Epithelial cell of esophagus (primary cell): ENCODE measurements at regions not wholly inside any gene's neighbourhood (a gene's known extent, or its start where the extent isn't known, plus 50 kb on each side); places are given as distances from the start of the nearest gene placed in this dataset.
A peak's percentile ranks its signal among the peaks of the same experiment; 100 is the strongest.

Experiments
- DNase-seq: peaks from one replicate; pipeline ENCODE4 v3.0.0; 2010; ENCODE audit warnings: low read depth
- H3K4me3 ChIP-seq: 2 replicates; pipeline ENCODE4 v1.5.1; 2011; ENCODE audit warnings: mild to moderate bottlenecking, low read length, control low read depth
- TF ChIP-seq, protein P1 (sequence below): IDR thresholded peaks from 2 replicates; pipeline ENCODE4 v1.5.1; 2011; ENCODE audit warnings: low read depth, mild to moderate bottlenecking, low read length, control low read depth, inconsistent platforms; ENCODE audit not compliant: insufficient read depth; ENCODE audit errors: missing control alignments

- peak; percentile 73 for DNase-seq
- TF ChIP-seq, protein P1, sequence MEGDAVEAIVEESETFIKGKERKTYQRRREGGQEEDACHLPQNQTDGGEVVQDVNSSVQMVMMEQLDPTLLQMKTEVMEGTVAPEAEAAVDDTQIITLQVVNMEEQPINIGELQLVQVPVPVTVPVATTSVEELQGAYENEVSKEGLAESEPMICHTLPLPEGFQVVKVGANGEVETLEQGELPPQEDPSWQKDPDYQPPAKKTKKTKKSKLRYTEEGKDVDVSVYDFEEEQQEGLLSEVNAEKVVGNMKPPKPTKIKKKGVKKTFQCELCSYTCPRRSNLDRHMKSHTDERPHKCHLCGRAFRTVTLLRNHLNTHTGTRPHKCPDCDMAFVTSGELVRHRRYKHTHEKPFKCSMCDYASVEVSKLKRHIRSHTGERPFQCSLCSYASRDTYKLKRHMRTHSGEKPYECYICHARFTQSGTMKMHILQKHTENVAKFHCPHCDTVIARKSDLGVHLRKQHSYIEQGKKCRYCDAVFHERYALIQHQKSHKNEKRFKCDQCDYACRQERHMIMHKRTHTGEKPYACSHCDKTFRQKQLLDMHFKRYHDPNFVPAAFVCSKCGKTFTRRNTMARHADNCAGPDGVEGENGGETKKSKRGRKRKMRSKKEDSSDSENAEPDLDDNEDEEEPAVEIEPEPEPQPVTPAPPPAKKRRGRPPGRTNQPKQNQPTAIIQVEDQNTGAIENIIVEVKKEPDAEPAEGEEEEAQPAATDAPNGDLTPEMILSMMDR = peak; percentile 71
- no peak overlapping the region for H3K4me3 ChIP-seq
Measured at GRCh38 chr12:28963554-28963953, 185.5 kb upstream of the FAR2 start.

DNA sequence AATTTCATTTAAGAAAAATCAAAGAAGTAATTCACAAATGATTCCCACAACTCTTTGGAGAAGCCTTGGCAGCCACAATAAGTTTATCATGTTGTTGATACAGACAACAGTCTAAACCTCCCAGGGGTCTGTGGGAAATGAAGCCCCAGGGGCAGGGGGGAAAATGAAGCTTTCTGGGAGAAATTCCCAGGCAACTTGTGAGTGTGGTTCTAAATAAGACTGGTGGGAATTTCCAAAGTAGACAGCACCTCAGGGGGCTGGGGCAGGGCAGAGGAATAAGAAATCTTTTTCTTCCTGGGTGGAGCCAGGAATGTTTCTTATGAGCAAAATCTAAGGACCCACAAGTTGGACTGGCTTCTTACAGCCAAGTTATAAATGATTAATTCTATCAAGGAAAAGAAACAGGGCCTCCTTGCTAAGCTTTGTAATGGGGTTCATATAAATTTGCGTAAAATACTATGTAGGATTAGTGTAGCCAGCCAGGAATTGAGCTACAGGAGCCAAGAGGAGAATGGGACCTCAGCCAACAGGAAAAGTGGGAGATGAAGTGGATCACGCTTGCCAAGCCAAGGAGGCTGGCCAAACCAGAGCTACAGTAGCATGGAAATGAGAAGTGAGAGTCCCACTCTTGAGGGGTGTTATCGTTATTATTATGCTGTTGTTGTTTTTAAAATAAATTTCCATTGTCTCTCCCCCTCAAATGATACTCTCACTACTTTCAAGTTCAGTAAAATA, 182.9 kb upstream of the FAR2 start:
- no peak overlapping the region for H3K4me3 ChIP-seq
- peak; percentile 19 for DNase-seq
- TF ChIP-seq, protein P1 = no peak

DNA sequence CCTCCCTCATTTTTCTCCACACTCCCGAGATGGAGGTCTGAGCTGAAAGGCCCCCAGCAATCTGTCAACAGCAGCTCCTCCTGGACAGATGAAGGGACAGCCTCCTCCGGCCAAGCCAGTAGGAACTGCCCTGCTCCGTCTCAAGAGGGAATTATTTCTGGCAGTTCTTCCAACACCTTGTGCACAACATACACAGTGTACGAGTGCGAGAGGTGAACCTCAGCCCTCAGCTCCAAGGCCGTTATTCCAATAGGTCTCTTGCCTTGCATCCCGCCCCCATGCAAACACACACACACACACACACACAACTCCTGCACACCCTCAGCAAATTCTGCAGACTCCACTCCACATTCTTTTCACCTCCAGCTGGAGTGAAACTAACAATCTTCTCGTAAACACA, 181.7 kb upstream of the FAR2 start:
- no peak overlapping the region for H3K4me3 ChIP-seq
- TF ChIP-seq, protein P1 = no peak
- no peak for DNase-seq

DNA sequence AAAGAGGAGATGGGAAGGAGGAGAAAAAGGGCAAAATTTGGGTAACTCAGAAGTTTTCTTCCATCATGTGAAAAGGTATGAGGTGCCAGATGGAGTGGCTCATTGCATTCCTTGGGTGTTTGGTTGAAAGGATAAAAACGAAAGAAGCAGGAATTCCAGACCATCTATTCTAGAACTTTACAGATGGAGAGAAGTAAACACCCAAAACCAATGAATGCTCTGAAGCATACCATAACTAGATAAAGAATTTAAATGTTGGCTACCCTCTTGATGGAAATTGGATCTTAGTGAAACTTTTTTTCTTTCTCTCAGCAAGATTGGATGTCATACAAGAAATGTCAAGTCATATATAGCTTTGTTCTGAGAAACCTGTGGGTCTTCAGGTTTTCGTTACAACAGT, 175.6 kb upstream of the FAR2 start:
- DNase-seq = no peak
- TF ChIP-seq, protein P1 = no peak
- H3K4me3 ChIP-seq = no peak overlapping the region

- no peak for DNase-seq
- TF ChIP-seq, protein P1 = no peak
- H3K4me3 ChIP-seq = no peak overlapping the region
Measured at GRCh38 chr12:28974166-28974565, 174.9 kb upstream of the FAR2 start.

GRCh38 chr12:28974883-28975282, 174.2 kb upstream of the FAR2 start:
- DNase-seq = peak; percentile 22
- H3K4me3 ChIP-seq = no peak overlapping the region
- TF ChIP-seq, protein P1 = no peak
